Keratinocyte (primary cell): ENCODE measurements at regions not wholly inside any gene's neighbourhood (a gene's known extent, or its start where the extent isn't known, plus 50 kb on each side); places are given as distances from the start of the nearest gene placed in this dataset.

Experiments
- DNase-seq: peaks from one replicate; pipeline ENCODE4 v3.0.0-alpha.2; 2011; ENCODE audit warnings: low read depth, missing footprints, low spot score
- FAIRE-seq: peaks from 2 replicates; lab custom pipeline; 2011; peaks lifted over from hg19 to GRCh38; lab: Jason Lieb, UNC
- H2AFZ ChIP-seq: 2 replicates; pipeline ENCODE4 v1.6.0; 2012; ENCODE audit warnings: low read length, control low read depth, inconsistent platforms; ENCODE audit not compliant: control insufficient read depth
- H3K27ac ChIP-seq: 2 replicates; pipeline ENCODE4 v1.5.1; 2011; ENCODE audit warnings: low read length; ENCODE audit not compliant: control insufficient read depth, insufficient read depth
- H3K27me3 ChIP-seq: 3 replicates; pipeline ENCODE4 v1.6.0; 2011; ENCODE audit warnings: low read length; ENCODE audit not compliant: control insufficient read depth, insufficient read depth; ENCODE audit errors: extremely low read depth
- H3K36me3 ChIP-seq, 2 experiments: 2 replicates in 1 of 2; 3 replicates in 1 of 2; pipeline ENCODE4 v1.5.1; 2011; ENCODE audit warnings: low read length in 2 of 2, mild to moderate bottlenecking in 1 of 2; ENCODE audit not compliant: control insufficient read depth in 2 of 2, insufficient read depth in 2 of 2; ENCODE audit errors: extremely low read depth in 1 of 2
- H3K4me1 ChIP-seq: 3 replicates; pipeline ENCODE4 v1.5.1; 2011; ENCODE audit warnings: low read length; ENCODE audit not compliant: control insufficient read depth, insufficient read depth; ENCODE audit errors: extremely low read depth
- H3K4me2 ChIP-seq: 3 replicates; pipeline ENCODE4 v1.6.0; 2011; ENCODE audit warnings: low read depth, low read length; ENCODE audit not compliant: control insufficient read depth, insufficient read depth; ENCODE audit errors: extremely low read depth
- H3K4me3 ChIP-seq, 3 experiments: fragments of 200-600 bp in 1 of 3; sonication (generic) in 1 of 3; 2 replicates in 2 of 3; 3 replicates in 1 of 3; pipeline ENCODE4 v1.5.1; 2011 to 2016; ENCODE audit warnings: low read length in 3 of 3, mild to moderate bottlenecking in 3 of 3, control low read depth in 2 of 3, inconsistent platforms in 1 of 3, low read depth in 1 of 3, mixed read lengths in 1 of 3, mixed run types in 1 of 3, moderate library complexity in 1 of 3; ENCODE audit not compliant: control insufficient read depth in 2 of 3, insufficient read depth in 2 of 3; ENCODE audit errors: extremely low read depth in 1 of 3
- H3K79me2 ChIP-seq: 2 replicates; pipeline ENCODE4 v1.6.0; 2012; ENCODE audit warnings: low read length; ENCODE audit not compliant: control insufficient read depth, insufficient read depth
- H3K9ac ChIP-seq: 3 replicates; pipeline ENCODE4 v1.6.0; 2011; ENCODE audit warnings: low read length; ENCODE audit not compliant: control insufficient read depth, insufficient read depth; ENCODE audit errors: extremely low read depth
- H3K9me1 ChIP-seq: 3 replicates; pipeline ENCODE4 v1.6.0; 2011; ENCODE audit warnings: low read length; ENCODE audit not compliant: control insufficient read depth, insufficient read depth; ENCODE audit errors: extremely low read depth
- H3K9me3 ChIP-seq: 2 replicates; pipeline ENCODE4 v1.5.1; 2012; ENCODE audit warnings: low read depth, low read length; ENCODE audit not compliant: control insufficient read depth
- H4K20me1 ChIP-seq: 3 replicates; pipeline ENCODE4 v1.6.0; 2011; ENCODE audit warnings: low read length; ENCODE audit not compliant: control insufficient read depth, insufficient read depth; ENCODE audit errors: extremely low read depth
- CTCF ChIP-seq, 3 experiments: IDR thresholded peaks in 1 of 3; conservative IDR thresholded peaks in 1 of 3; optimal IDR thresholded peaks in 1 of 3; 2 replicates in 2 of 3; 3 replicates in 1 of 3; pipeline versions ENCODE3 to v1.5.1; 2011; ENCODE audit warnings: low read length in 3 of 3, mild to moderate bottlenecking in 3 of 3, moderate library complexity in 2 of 3, control low read depth in 1 of 3, inconsistent platforms in 1 of 3; ENCODE audit not compliant: insufficient read depth in 2 of 3; ENCODE audit errors: extremely low read depth in 1 of 3
- EZH2 ChIP-seq: IDR thresholded peaks from one replicate; pipeline ENCODE4 v1.6.1; 2012; ENCODE audit warnings: inconsistent platforms, mild to moderate bottlenecking, low read length, moderate library complexity
- dilution Hi-C: fragments of 300-500 bp; cut with MboI; formaldehyde crosslinking; loops from one replicate; pipeline ENCODE4 v1.7.0; 2020; ENCODE audit warnings: low sequenced_read_pairs; ENCODE audit not compliant: extremely low pct_ligation_motif_present

GRCh38 chr20:59470521-59470920 lies 133.8 kb upstream of the PHACTR3 start:
- dilution Hi-C loops, result no loop called here
- H3K79me2 ChIP-seq, result no peaks in the 10 kb centered on the region
- H3K4me3 ChIP-seq, result no peak overlapping the region
- H3K27ac ChIP-seq, result no peak overlapping the region
- peaks cover 6% of the 10 kb centered on the region for H3K27me3 ChIP-seq
- no peak for FAIRE-seq
- H3K4me1 ChIP-seq, result no peaks in the 10 kb centered on the region
- no peak for DNase-seq
- H3K9me1 ChIP-seq, result no peaks in the 10 kb centered on the region
- no peak for TF ChIP-seq CTCF (optimal IDR thresholded peaks at IDR 0.05 in 1 of 3, IDR thresholded peaks at IDR 0.05 in 1 of 3, conservative IDR thresholded peaks at IDR 0.05 in 1 of 3; ENCODE audit: extremely low read depth in 1 of 3, insufficient read depth in 2 of 3, low read length in 3 of 3)
- no peaks in the 10 kb centered on the region for H3K9me3 ChIP-seq
- H4K20me1 ChIP-seq, result no peaks in the 10 kb centered on the region
- H3K9ac ChIP-seq, result no peak overlapping the region
- H3K36me3 ChIP-seq, result no peaks in the 10 kb centered on the region
- H2AFZ ChIP-seq, result no peak overlapping the region
- no peak overlapping the region for H3K4me2 ChIP-seq

- no peak overlapping the region for H3K4me2 ChIP-seq
- H3K4me3 ChIP-seq, result no peak overlapping the region
- DNase-seq (no peak), FAIRE-seq (no peak)
- no peaks in the 10 kb centered on the region for H3K79me2 ChIP-seq
- dilution Hi-C loops, result no loop called here
- H3K9me1 ChIP-seq, result no peaks in the 10 kb centered on the region
- H2AFZ ChIP-seq, result no peak overlapping the region
- peaks cover 6% of the 10 kb centered on the region for H3K27me3 ChIP-seq
- no peak for TF ChIP-seq CTCF (optimal IDR thresholded peaks at IDR 0.05 in 1 of 3, IDR thresholded peaks at IDR 0.05 in 1 of 3, conservative IDR thresholded peaks at IDR 0.05 in 1 of 3; ENCODE audit: extremely low read depth in 1 of 3, insufficient read depth in 2 of 3, low read length in 3 of 3)
- no peak for TF ChIP-seq EZH2
- H4K20me1 ChIP-seq, result no peaks in the 10 kb centered on the region
- H3K36me3 ChIP-seq, result no peaks in the 10 kb centered on the region
- H3K9ac ChIP-seq, result no peak overlapping the region
- H3K4me1 ChIP-seq, result no peaks in the 10 kb centered on the region
- no peaks in the 10 kb centered on the region for H3K9me3 ChIP-seq
- no peak overlapping the region for H3K27ac ChIP-seq
These were observed 132.5 kb upstream of the PHACTR3 start for GRCh38 chr20:59471653-59472421.
